HCT116 (cell line): ENCODE measurements at regions not wholly inside any gene's neighbourhood (a gene's known extent, or its start where the extent isn't known, plus 50 kb on each side); places are given as distances from the start of the nearest gene placed in this dataset.

Source experiments
- ATAC-seq: fragments of 200-7000 bp; cut with Tn5 transposase; 2 replicates; pipeline ENCODE4 v1.9.1; 2020; ENCODE audit warnings: mild to moderate bottlenecking, moderate library complexity
- BruUV-seq: library from RNA; stranded (reverse); fragments of 400-500 nt; replicated peaks from 2 replicates; lab custom pipeline; 2021; lab: Mats Ljungman, UMichigan
- CTCF ChIA-PET: fragments of 300-600 bp; sonication (Branson Sonifier 250); formaldehyde crosslinking; loops from one replicate; lab custom pipeline; 2021; ENCODE audit warnings: antibody characterized with exemption; lab: Charles Lee
- POLR2A ChIA-PET: fragments of 300-600, 350-600 bp; sonication (Branson Sonifier 250); formaldehyde crosslinking; loops from one replicate; lab custom pipeline; 2021; ENCODE audit warnings: antibody characterized with exemption; lab: Charles Lee
- RAD21 ChIA-PET, 2 experiments: fragments of 300-600 bp; sonication (Branson Sonifier 250); formaldehyde crosslinking; loops; one replicate each; lab custom pipeline; 2023; ENCODE audit warnings: low total read pairs in 2 of 2; ENCODE audit not compliant: uncharacterized antibody in 2 of 2, unreplicated experiment in 2 of 2, low non-redundant PET in 1 of 2; lab: Charles Lee
- DNase-seq: peaks from one replicate; pipeline ENCODE4 v3.0.0-alpha.2; 2010; ENCODE audit warnings: low read depth, low spot score
- H2AFZ ChIP-seq: fragments of 200-600 bp; shearing (Covaris generic), sonication (generic); 2 replicates; pipeline ENCODE4 v1.6.1; 2017; ENCODE audit warnings: low read depth, mixed run types, mixed read lengths, antibody characterized with exemption, low read length; ENCODE audit not compliant: poor library complexity, severe bottlenecking
- H3K27ac ChIP-seq: 2 replicates; pipeline ENCODE4 v1.5.1; 2012; ENCODE audit warnings: low read depth, low read length
- H3K27me3 ChIP-seq: fragments of 200-600 bp; sonication (generic); 2 replicates; pipeline ENCODE4 v1.6.1; 2016; ENCODE audit warnings: mixed run types, low read length, mixed read lengths; ENCODE audit not compliant: insufficient read depth
- H3K36me3 ChIP-seq, 2 experiments: fragments of 200-500 bp in 1 of 2; fragments of 200-600 bp in 1 of 2; sonication (Bioruptor generic) in 1 of 2; sonication (generic) in 1 of 2; 2 replicates each; pipeline versions ENCODE4 v1.5.1 to v1.6.1; 2014 to 2016; ENCODE audit warnings: low read length in 2 of 2, inconsistent platforms in 1 of 2, mixed read lengths in 1 of 2, mixed run types in 1 of 2; ENCODE audit not compliant: insufficient read depth in 2 of 2, control insufficient read depth in 1 of 2
- H3K4me1 ChIP-seq, 2 experiments: fragments of 200-600 bp in 1 of 2; sonication (generic) in 1 of 2; 2 replicates each; pipeline versions ENCODE4 v1.5.1 to v1.6.1; 2012 to 2017; ENCODE audit warnings: low read length in 2 of 2, inconsistent platforms in 1 of 2, mild to moderate bottlenecking in 1 of 2, mixed read lengths in 1 of 2, mixed run types in 1 of 2, moderate library complexity in 1 of 2; ENCODE audit not compliant: insufficient read depth in 2 of 2, control insufficient read depth in 1 of 2
- H3K4me2 ChIP-seq: fragments of 200-600 bp; sonication (generic); 2 replicates; pipeline ENCODE4 v1.6.1; 2017; ENCODE audit warnings: mixed run types, low read length, mixed read lengths
- H3K4me3 ChIP-seq, 2 experiments: fragments of 200-600 bp in 1 of 2; sonication (generic) in 1 of 2; replicated peaks in 1 of 2; 2 replicates each; pipeline ENCODE4 v1.5.1; 2011 to 2016; ENCODE audit warnings: low read length in 2 of 2, control low read depth in 1 of 2, low read depth in 1 of 2, mild to moderate bottlenecking in 1 of 2, mixed read lengths in 1 of 2, mixed run types in 1 of 2
- H3K79me2 ChIP-seq: fragments of 200-600 bp; sonication (generic); 2 replicates; pipeline ENCODE4 v1.6.1; 2017; ENCODE audit warnings: mild to moderate bottlenecking, mixed run types, low read length, moderate library complexity, mixed read lengths; ENCODE audit not compliant: insufficient read depth
- H3K9ac ChIP-seq: fragments of 200-600 bp; sonication (generic); 2 replicates; pipeline ENCODE4 v1.6.1; 2016; ENCODE audit warnings: low read length, mixed read lengths
- H3K9me2 ChIP-seq: fragments of 200-600 bp; sonication (generic), shearing (Covaris generic); 2 replicates; pipeline ENCODE4 v1.6.1; 2017; ENCODE audit warnings: mixed run types, mild to moderate bottlenecking, moderate library complexity; ENCODE audit not compliant: insufficient read depth
- H3K9me3 ChIP-seq, 2 experiments: fragments of 200-500 bp in 1 of 2; fragments of 200-600 bp in 1 of 2; sonication (Bioruptor generic) in 1 of 2; sonication (generic) in 1 of 2; 2 replicates each; pipeline ENCODE4 v1.6.1; 2014 to 2017; ENCODE audit warnings: low read length in 2 of 2, mixed read lengths in 2 of 2, inconsistent platforms in 1 of 2, low read depth in 1 of 2, mild to moderate bottlenecking in 1 of 2, mixed run types in 1 of 2, moderate library complexity in 1 of 2; ENCODE audit not compliant: control insufficient read depth in 1 of 2, insufficient read depth in 1 of 2
- H4K20me1 ChIP-seq: fragments of 200-600 bp; sonication (generic), shearing (Covaris generic); 2 replicates; pipeline ENCODE4 v1.6.1; 2017; ENCODE audit warnings: mixed run types, mild to moderate bottlenecking, moderate library complexity; ENCODE audit not compliant: insufficient read depth
- CBX3 ChIP-seq: IDR thresholded peaks from 2 replicates; pipeline ENCODE4 v1.6.1; 2012; ENCODE audit warnings: low read depth
- CEBPB ChIP-seq: IDR thresholded peaks from 2 replicates; pipeline ENCODE4 v1.6.1; 2012; ENCODE audit warnings: low read depth
- EZH2phosphoT487 ChIP-seq: fragments of 200-600 bp; IDR thresholded peaks from 2 replicates; pipeline ENCODE4 v1.6.1; 2018; ENCODE audit warnings: antibody characterized with exemption, borderline replicate concordance
- FOSL1 ChIP-seq: IDR thresholded peaks from 2 replicates; pipeline ENCODE4 v1.6.1; 2012; ENCODE audit warnings: low read depth
- SP1 ChIP-seq: IDR thresholded peaks from 2 replicates; pipeline ENCODE4 v1.6.1; 2012; ENCODE audit warnings: low read depth
- ZNF274 ChIP-seq: fragments of 200-500 bp; sonication (Bioruptor generic); IDR thresholded peaks from 2 replicates; pipeline ENCODE4 v1.6.1; 2014; ENCODE audit warnings: mild to moderate bottlenecking, low read depth, low read length, inconsistent platforms
- intact Hi-C: fragments of 100-400 bp; cut with micrococcal nuclease; formaldehyde crosslinking; loops from 2 replicates; pipeline ENCODE4 v1.10.0; 2022
- TF ChIP-seq, protein P1 (sequence below), 3 experiments: fragments of 200-600 bp in 1 of 3; sonication (generic) in 1 of 3; IDR thresholded peaks in 2 of 3; conservative IDR thresholded peaks in 1 of 3; 2 replicates each; pipeline ENCODE4 v1.5.1; 2012 to 2017; ENCODE audit warnings: low read depth in 2 of 3, low read length in 2 of 3, antibody characterized with exemption in 1 of 3, borderline replicate concordance in 1 of 3, control low read depth in 1 of 3, mild to moderate bottlenecking in 1 of 3, mixed read lengths in 1 of 3, mixed run types in 1 of 3, moderate library complexity in 1 of 3; ENCODE audit not compliant: insufficient read depth in 1 of 3
- TF ChIP-seq, protein P2 (sequence below): IDR thresholded peaks from 2 replicates; pipeline ENCODE4 v1.6.1; 2011; ENCODE audit warnings: mild to moderate bottlenecking, low read length, moderate library complexity; ENCODE audit not compliant: insufficient replicate concordance; ENCODE audit errors: extremely low read depth

- DNase-seq: no peak
- no peaks in the 10 kb centered on the region for H3K79me2 ChIP-seq
- no peak overlapping the region for H3K4me3 ChIP-seq
- H3K9me3 ChIP-seq: peaks cover 3 to 13% of the 10 kb centered on the region in 2 experiments; a peak in 3 of 4 replicates
- H3K9ac ChIP-seq: no peak overlapping the region
- no peak overlapping the region for H3K27ac ChIP-seq
- H3K4me2 ChIP-seq: no peak overlapping the region
- RAD21 ChIA-PET: no interaction called here
- POLR2A ChIA-PET: no interaction called here
- TF ChIP-seq CEBPB (no peak), CBX3 (no peak), EZH2phosphoT487 (no peak), SP1 (no peak), FOSL1 (no peak), ZNF274 (no peak)
- TF ChIP-seq, protein P1, sequence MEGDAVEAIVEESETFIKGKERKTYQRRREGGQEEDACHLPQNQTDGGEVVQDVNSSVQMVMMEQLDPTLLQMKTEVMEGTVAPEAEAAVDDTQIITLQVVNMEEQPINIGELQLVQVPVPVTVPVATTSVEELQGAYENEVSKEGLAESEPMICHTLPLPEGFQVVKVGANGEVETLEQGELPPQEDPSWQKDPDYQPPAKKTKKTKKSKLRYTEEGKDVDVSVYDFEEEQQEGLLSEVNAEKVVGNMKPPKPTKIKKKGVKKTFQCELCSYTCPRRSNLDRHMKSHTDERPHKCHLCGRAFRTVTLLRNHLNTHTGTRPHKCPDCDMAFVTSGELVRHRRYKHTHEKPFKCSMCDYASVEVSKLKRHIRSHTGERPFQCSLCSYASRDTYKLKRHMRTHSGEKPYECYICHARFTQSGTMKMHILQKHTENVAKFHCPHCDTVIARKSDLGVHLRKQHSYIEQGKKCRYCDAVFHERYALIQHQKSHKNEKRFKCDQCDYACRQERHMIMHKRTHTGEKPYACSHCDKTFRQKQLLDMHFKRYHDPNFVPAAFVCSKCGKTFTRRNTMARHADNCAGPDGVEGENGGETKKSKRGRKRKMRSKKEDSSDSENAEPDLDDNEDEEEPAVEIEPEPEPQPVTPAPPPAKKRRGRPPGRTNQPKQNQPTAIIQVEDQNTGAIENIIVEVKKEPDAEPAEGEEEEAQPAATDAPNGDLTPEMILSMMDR (IDR thresholded peaks at IDR 0.05 in 2 of 3, conservative IDR thresholded peaks at IDR 0.05 in 1 of 3; ENCODE audit: borderline replicate concordance in 1 of 3, insufficient read depth in 1 of 3, low read depth in 2 of 3, low read length in 2 of 3): no peak
- TF ChIP-seq, protein P2, sequence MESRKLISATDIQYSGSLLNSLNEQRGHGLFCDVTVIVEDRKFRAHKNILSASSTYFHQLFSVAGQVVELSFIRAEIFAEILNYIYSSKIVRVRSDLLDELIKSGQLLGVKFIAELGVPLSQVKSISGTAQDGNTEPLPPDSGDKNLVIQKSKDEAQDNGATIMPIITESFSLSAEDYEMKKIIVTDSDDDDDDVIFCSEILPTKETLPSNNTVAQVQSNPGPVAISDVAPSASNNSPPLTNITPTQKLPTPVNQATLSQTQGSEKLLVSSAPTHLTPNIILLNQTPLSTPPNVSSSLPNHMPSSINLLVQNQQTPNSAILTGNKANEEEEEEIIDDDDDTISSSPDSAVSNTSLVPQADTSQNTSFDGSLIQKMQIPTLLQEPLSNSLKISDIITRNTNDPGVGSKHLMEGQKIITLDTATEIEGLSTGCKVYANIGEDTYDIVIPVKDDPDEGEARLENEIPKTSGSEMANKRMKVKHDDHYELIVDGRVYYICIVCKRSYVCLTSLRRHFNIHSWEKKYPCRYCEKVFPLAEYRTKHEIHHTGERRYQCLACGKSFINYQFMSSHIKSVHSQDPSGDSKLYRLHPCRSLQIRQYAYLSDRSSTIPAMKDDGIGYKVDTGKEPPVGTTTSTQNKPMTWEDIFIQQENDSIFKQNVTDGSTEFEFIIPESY: no peak
- TF ChIP-seq, all 23 proteins: peak for 0
- intact Hi-C loops: no loop called here
- no peaks in the 10 kb centered on the region for H3K4me1 ChIP-seq
- no peaks in the 10 kb centered on the region for H3K36me3 ChIP-seq
- no peak for ATAC-seq
- H4K20me1 ChIP-seq: no peaks in the 10 kb centered on the region
- BruUV-seq: no TSS peak
- H2AFZ ChIP-seq: no peak overlapping the region
- no peaks in the 10 kb centered on the region for H3K27me3 ChIP-seq
- CTCF ChIA-PET: no interaction called here
- no peaks in the 10 kb centered on the region for H3K9me2 ChIP-seq
These were observed 992.1 kb downstream of the EPHA3 start for GRCh38 chr3:90099493-90099892.
